Gastroesophageal sphincter (tissue), 3 donors: ENCODE measurements at regions not wholly inside any gene's neighbourhood (a gene's known extent, or its start where the extent isn't known, plus 50 kb on each side); places are given as distances from the start of the nearest gene placed in this dataset.

Experiments used
- CTCF ChIP-seq, 4 experiments: fragments of 200-600 bp in 2 of 4; fragments of 450-650 bp in 2 of 4; sonication (generic) in 1 of 4; IDR thresholded peaks; one replicate each; pipeline ENCODE4 v1.5.1; 2017 to 2019; ENCODE audit warnings: antibody characterized with exemption in 4 of 4, mild to moderate bottlenecking in 2 of 4, moderate library complexity in 2 of 4
- EP300 ChIP-seq: sonication (generic); formaldehyde crosslinking; IDR thresholded peaks from one replicate; pipeline ENCODE4 v1.6.1; 2017; ENCODE audit warnings: antibody characterized with exemption, mild to moderate bottlenecking
- POLR2A ChIP-seq, 2 donors: fragments of 450-650 bp; IDR thresholded peaks; one replicate each; pipeline ENCODE4 v1.6.1; 2017; ENCODE audit warnings: antibody characterized with exemption in 2 of 2, mild to moderate bottlenecking in 2 of 2, moderate library complexity in 1 of 2
- POLR2AphosphoS5 ChIP-seq: sonication (generic); formaldehyde crosslinking; IDR thresholded peaks from one replicate; pipeline ENCODE4 v1.6.1; 2017; ENCODE audit warnings: antibody characterized with exemption

- no peak for TF ChIP-seq CTCF (IDR thresholded peaks at IDR 0.05)
- TF ChIP-seq EP300, result no peak
- TF ChIP-seq POLR2A (IDR thresholded peaks at IDR 0.05), result no peak
- TF ChIP-seq POLR2AphosphoS5, result no peak
Measured at GRCh38 chr10:42973870-42974692, 102.8 kb upstream of the RET start.
